ENCODE measurements at regions not wholly inside any gene's neighbourhood (a gene's known extent, or its start where the extent isn't known, plus 50 kb on each side); places are given as distances from the start of the nearest gene placed in this dataset.

GRCh38 chr20:52809003-52809402 lies 163.2 kb upstream of the TSHZ2 start:
- Histone ChIP-seq H2BK20ac (ENCODE audit: low read depth, low read length) (no peak overlapping the region), H4K91ac (ENCODE audit: insufficient read depth, low read depth, low read length) (no peak overlapping the region), H2AFZ (replicated peaks; ENCODE audit: low read length, poor library complexity) (no peak overlapping the region), H2BK120ac (ENCODE audit: low read depth, low read length) (no peak overlapping the region), H3K56ac (ENCODE audit: extremely low read depth, insufficient read depth, low read length) (no peak overlapping the region), H4K8ac (ENCODE audit: low read depth in 2 of 2, low read length in 2 of 2) (no peak overlapping the region), H2AK5ac (ENCODE audit: low read depth, low read length) (no peak overlapping the region), H3K9me1 (ENCODE audit: insufficient read depth, low read length) (no peaks in the 10 kb centered on the region), H3K18ac (ENCODE audit: low read depth, low read length) (no peak overlapping the region), H4K20me1 (ENCODE audit: insufficient read depth, low read length) (no peaks in the 10 kb centered on the region), H3K4me1 (ENCODE audit: control insufficient read depth, insufficient read depth, low read length) (no peaks in the 10 kb centered on the region), H3K9me3 (ENCODE audit: control insufficient read depth, insufficient read depth, low read length) (no peaks in the 10 kb centered on the region), H3K36me3 (ENCODE audit: control insufficient read depth, insufficient read depth, low read length) (no peaks in the 10 kb centered on the region), H2BK15ac (ENCODE audit: low read depth, low read length) (no peak overlapping the region), H3K9ac (ENCODE audit: low read depth, low read length) (no peak overlapping the region), H2BK5ac (ENCODE audit: low read depth, low read length, poor library complexity, severe bottlenecking) (no peak overlapping the region), H3K4me2 (ENCODE audit: low read depth, low read length) (no peak overlapping the region), H3K4me3 (ENCODE audit: insufficient read depth, low read depth, low read length) (no peak overlapping the region), H3K27ac (ENCODE audit: insufficient read depth, low read length) (no peak overlapping the region), H4K5ac (ENCODE audit: low read depth, low read length) (no peak overlapping the region), H3K14ac (replicated peaks; ENCODE audit: low read depth, low read length) (no peak overlapping the region), H3K27me3 (ENCODE audit: control insufficient read depth, insufficient read depth, low read length) (no peaks in the 10 kb centered on the region), H2AK9ac (replicated peaks; ENCODE audit: low read depth, low read length, poor library complexity) (no peak overlapping the region), H3K23ac (ENCODE audit: low read depth, low read length) (no peak overlapping the region), H3K4ac (ENCODE audit: low read depth, low read length) (no peak overlapping the region), H3K79me1 (ENCODE audit: low read depth in 1 of 2, low read length in 2 of 2) (no peaks in the 10 kb centered on the region)
- TF ChIP-seq MAFK (IDR thresholded peaks at IDR 0.05; ENCODE audit: low read depth, low read length) (no peak), RAD21 (IDR thresholded peaks at IDR 0.05; ENCODE audit: low read length) (no peak), CEBPB (IDR thresholded peaks at IDR 0.05; ENCODE audit: low read depth, low read length) (no peak), MAZ (IDR thresholded peaks at IDR 0.05; ENCODE audit: borderline replicate concordance, low read depth, low read length) (no peak), BHLHE40 (IDR thresholded peaks at IDR 0.05; ENCODE audit: low read depth, low read length) (no peak), FOS (IDR thresholded peaks at IDR 0.05; ENCODE audit: low read depth, low read length) (no peak), POLR2A (IDR thresholded peaks at IDR 0.05; ENCODE audit: low read depth, low read length) (no peak), NFE2L2 (IDR thresholded peaks at IDR 0.05; ENCODE audit: low read depth, low read length) (no peak), MXI1 (IDR thresholded peaks at IDR 0.05; ENCODE audit: borderline replicate concordance, low read depth, low read length) (no peak), SMC3 (IDR thresholded peaks at IDR 0.05; ENCODE audit: low read depth, low read length) (no peak), CHD1 (IDR thresholded peaks at IDR 0.05; ENCODE audit: low read depth, low read length) (no peak), RCOR1 (IDR thresholded peaks at IDR 0.05; ENCODE audit: insufficient replicate concordance, low read length) (no peak), CTCF (conservative IDR thresholded peaks at IDR 0.05; ENCODE audit: low read depth, low read length) (no peak)
- ATAC-seq (ENCODE audit: low read depth) (no peak), DNase-seq (no peak)
- 0% methylated on average over 1 of the region's 5 CpGs; no CpG with 5 or more reads in 1 of the 2 experiments for WGBS, 2 experiments (ENCODE audit: extremely low coverage in 2 of 2, insufficient read length in 1 of 2)
- intact Hi-C loops (cut with micrococcal nuclease): no loop called here
- dilution Hi-C loops (cut with HindIII; ENCODE audit: low sequenced_read_pairs, unreplicated experiment): no loop called here
- no TSS peak for BruUV-seq (replicated peaks)
- in situ Hi-C loops (cut with MboI; ENCODE audit: low sequenced_read_pairs): no loop called here
- CTCF ChIA-PET: interaction anchor here (0.7 to 1.3 kb wide), 3 partner anchors 11 to 20 kb away, joined by 3 read pairs; no protein-coding TSS in a partner anchor
- POLR2A ChIA-PET (ENCODE audit: unreplicated experiment): no interaction called here

Data from IMR-90 (cell line).